ENCODE measurements at regions not wholly inside any gene's neighbourhood (a gene's known extent, or its start where the extent isn't known, plus 50 kb on each side); places are given as distances from the start of the nearest gene placed in this dataset.

- Histone ChIP-seq H3K9ac (ENCODE audit: low read length in 3 of 3) (no peak overlapping the region), H3K4me1 (ENCODE audit: control insufficient read depth in 2 of 3, insufficient read depth in 2 of 3, low read depth in 1 of 3, low read length in 3 of 3) (no peaks in the 10 kb centered on the region), H3K27ac (ENCODE audit: low read depth in 2 of 2, low read length in 2 of 2) (no peak overlapping the region), H3K4me3 (ENCODE audit: low read length in 3 of 3) (no peak overlapping the region), H3K36me3 (ENCODE audit: control insufficient read depth in 2 of 3, insufficient read depth in 3 of 3, low read length in 3 of 3) (no peaks in the 10 kb centered on the region), H3K9me3 (ENCODE audit: control insufficient read depth in 2 of 3, insufficient read depth in 1 of 3, low read length in 3 of 3) (no peaks in the 10 kb centered on the region), H3K27me3 (ENCODE audit: control insufficient read depth, insufficient read depth, low read length) (no peaks in the 10 kb centered on the region)
- no peak for FAIRE-seq
- TF ChIP-seq, protein P1, sequence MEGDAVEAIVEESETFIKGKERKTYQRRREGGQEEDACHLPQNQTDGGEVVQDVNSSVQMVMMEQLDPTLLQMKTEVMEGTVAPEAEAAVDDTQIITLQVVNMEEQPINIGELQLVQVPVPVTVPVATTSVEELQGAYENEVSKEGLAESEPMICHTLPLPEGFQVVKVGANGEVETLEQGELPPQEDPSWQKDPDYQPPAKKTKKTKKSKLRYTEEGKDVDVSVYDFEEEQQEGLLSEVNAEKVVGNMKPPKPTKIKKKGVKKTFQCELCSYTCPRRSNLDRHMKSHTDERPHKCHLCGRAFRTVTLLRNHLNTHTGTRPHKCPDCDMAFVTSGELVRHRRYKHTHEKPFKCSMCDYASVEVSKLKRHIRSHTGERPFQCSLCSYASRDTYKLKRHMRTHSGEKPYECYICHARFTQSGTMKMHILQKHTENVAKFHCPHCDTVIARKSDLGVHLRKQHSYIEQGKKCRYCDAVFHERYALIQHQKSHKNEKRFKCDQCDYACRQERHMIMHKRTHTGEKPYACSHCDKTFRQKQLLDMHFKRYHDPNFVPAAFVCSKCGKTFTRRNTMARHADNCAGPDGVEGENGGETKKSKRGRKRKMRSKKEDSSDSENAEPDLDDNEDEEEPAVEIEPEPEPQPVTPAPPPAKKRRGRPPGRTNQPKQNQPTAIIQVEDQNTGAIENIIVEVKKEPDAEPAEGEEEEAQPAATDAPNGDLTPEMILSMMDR (IDR thresholded peaks at IDR 0.05; ENCODE audit: borderline replicate concordance, extremely low read depth, insufficient read depth): no peak
- no peak for DNase-seq
- intact Hi-C loops (cut with DNase I): no loop called here
Measured at GRCh38 chr1:193629875-193630274, 443.5 kb upstream of the B3GALT2 start.

DNA sequence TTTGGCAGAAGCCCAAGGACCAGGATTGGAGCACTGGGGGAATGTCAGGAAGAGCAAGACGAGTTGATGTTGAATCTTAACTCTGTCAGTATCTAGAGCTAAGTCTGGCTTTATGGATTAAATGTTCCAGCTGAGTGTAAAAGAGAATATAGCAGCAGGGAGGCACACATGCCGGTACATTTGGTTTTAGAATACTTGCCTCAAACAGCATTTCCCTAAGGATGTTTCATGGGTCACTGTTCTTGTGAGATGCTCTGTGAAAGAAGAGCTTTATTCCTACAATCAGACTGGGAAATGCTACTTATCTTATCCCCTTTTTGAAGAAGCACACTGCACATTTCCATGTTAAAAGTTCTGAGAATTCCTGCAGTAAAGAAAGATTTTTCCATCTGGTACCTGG is 440.3 kb upstream of the B3GALT2 start:
- DNase-seq (no peak), FAIRE-seq (no peak)
- no peaks in the 10 kb centered on the region for H3K36me3 ChIP-seq (ENCODE audit: control insufficient read depth in 2 of 3, insufficient read depth in 3 of 3, low read length in 3 of 3)
- H3K9ac ChIP-seq (ENCODE audit: low read length in 3 of 3): no peak overlapping the region
- intact Hi-C loops (cut with DNase I): no loop called here
- no peaks in the 10 kb centered on the region for H3K27me3 ChIP-seq (ENCODE audit: control insufficient read depth, insufficient read depth, low read length)
- H3K27ac ChIP-seq (ENCODE audit: low read depth in 2 of 2, low read length in 2 of 2): no peak overlapping the region
- TF ChIP-seq, protein P1 (IDR thresholded peaks at IDR 0.05; ENCODE audit: borderline replicate concordance, extremely low read depth, insufficient read depth): no peak
- no peaks in the 10 kb centered on the region for H3K4me1 ChIP-seq (ENCODE audit: control insufficient read depth in 2 of 3, insufficient read depth in 2 of 3, low read depth in 1 of 3, low read length in 3 of 3)
- no peak overlapping the region for H3K4me3 ChIP-seq (ENCODE audit: low read length in 3 of 3)
- H3K9me3 ChIP-seq (ENCODE audit: control insufficient read depth in 2 of 3, insufficient read depth in 1 of 3, low read length in 3 of 3): no peaks in the 10 kb centered on the region

- H3K4me3 ChIP-seq (ENCODE audit: low read length in 3 of 3): no peak overlapping the region
- H3K9me3 ChIP-seq (ENCODE audit: control insufficient read depth in 2 of 3, insufficient read depth in 1 of 3, low read length in 3 of 3): no peaks in the 10 kb centered on the region
- no peaks in the 10 kb centered on the region for H3K4me1 ChIP-seq (ENCODE audit: control insufficient read depth in 2 of 3, insufficient read depth in 2 of 3, low read depth in 1 of 3, low read length in 3 of 3)
- intact Hi-C loops (cut with DNase I): no loop called here
- H3K36me3 ChIP-seq (ENCODE audit: control insufficient read depth in 2 of 3, insufficient read depth in 3 of 3, low read length in 3 of 3): no peaks in the 10 kb centered on the region
- FAIRE-seq (no peak), DNase-seq (no peak)
- H3K27me3 ChIP-seq (ENCODE audit: control insufficient read depth, insufficient read depth, low read length): no peaks in the 10 kb centered on the region
- TF ChIP-seq, protein P1 (IDR thresholded peaks at IDR 0.05; ENCODE audit: borderline replicate concordance, extremely low read depth, insufficient read depth): no peak
- no peak overlapping the region for H3K9ac ChIP-seq (ENCODE audit: low read length in 3 of 3)
- no peak overlapping the region for H3K27ac ChIP-seq (ENCODE audit: low read depth in 2 of 2, low read length in 2 of 2)
Measured at GRCh38 chr1:193625255-193625654, 438.8 kb upstream of the B3GALT2 start.

- H3K4me1 ChIP-seq (ENCODE audit: control insufficient read depth in 2 of 3, insufficient read depth in 2 of 3, low read depth in 1 of 3, low read length in 3 of 3): no peaks in the 10 kb centered on the region
- no peaks in the 10 kb centered on the region for H3K36me3 ChIP-seq (ENCODE audit: control insufficient read depth in 2 of 3, insufficient read depth in 3 of 3, low read length in 3 of 3)
- intact Hi-C loops (cut with DNase I): no loop called here
- TF ChIP-seq, protein P1 (IDR thresholded peaks at IDR 0.05; ENCODE audit: borderline replicate concordance, extremely low read depth, insufficient read depth): no peak
- no peak overlapping the region for H3K27ac ChIP-seq (ENCODE audit: low read depth in 2 of 2, low read length in 2 of 2)
- DNase-seq (no peak), FAIRE-seq (no peak)
- H3K9me3 ChIP-seq (ENCODE audit: control insufficient read depth in 2 of 3, insufficient read depth in 1 of 3, low read length in 3 of 3): no peaks in the 10 kb centered on the region
- no peak overlapping the region for H3K9ac ChIP-seq (ENCODE audit: low read length in 3 of 3)
- no peaks in the 10 kb centered on the region for H3K27me3 ChIP-seq (ENCODE audit: control insufficient read depth, insufficient read depth, low read length)
- H3K4me3 ChIP-seq (ENCODE audit: low read length in 3 of 3): no peak overlapping the region
Measured at GRCh38 chr1:193619911-193620310, 433.5 kb upstream of the B3GALT2 start.

Measured in kidney (tissue), 13 donors.